ENCODE measurements at regions not wholly inside any gene's neighbourhood (a gene's known extent, or its start where the extent isn't known, plus 50 kb on each side); places are given as distances from the start of the nearest gene placed in this dataset.

GRCh38 chr13:85601526-85601925, 197.7 kb downstream of the SLITRK6 start:
- H3K4me3 ChIP-seq (ENCODE audit: low read depth, low read length), result no peak overlapping the region
- H3K27ac ChIP-seq, result no peak overlapping the region
- no peaks in the 10 kb centered on the region for H3K36me3 ChIP-seq
- no peak for DNase-seq
- no peaks in the 10 kb centered on the region for H3K27me3 ChIP-seq (ENCODE audit: insufficient read depth, low read depth, severe bottlenecking)
- H3K9me3 ChIP-seq (ENCODE audit: severe bottlenecking), result no peaks in the 10 kb centered on the region
- TF ChIP-seq, protein P1, sequence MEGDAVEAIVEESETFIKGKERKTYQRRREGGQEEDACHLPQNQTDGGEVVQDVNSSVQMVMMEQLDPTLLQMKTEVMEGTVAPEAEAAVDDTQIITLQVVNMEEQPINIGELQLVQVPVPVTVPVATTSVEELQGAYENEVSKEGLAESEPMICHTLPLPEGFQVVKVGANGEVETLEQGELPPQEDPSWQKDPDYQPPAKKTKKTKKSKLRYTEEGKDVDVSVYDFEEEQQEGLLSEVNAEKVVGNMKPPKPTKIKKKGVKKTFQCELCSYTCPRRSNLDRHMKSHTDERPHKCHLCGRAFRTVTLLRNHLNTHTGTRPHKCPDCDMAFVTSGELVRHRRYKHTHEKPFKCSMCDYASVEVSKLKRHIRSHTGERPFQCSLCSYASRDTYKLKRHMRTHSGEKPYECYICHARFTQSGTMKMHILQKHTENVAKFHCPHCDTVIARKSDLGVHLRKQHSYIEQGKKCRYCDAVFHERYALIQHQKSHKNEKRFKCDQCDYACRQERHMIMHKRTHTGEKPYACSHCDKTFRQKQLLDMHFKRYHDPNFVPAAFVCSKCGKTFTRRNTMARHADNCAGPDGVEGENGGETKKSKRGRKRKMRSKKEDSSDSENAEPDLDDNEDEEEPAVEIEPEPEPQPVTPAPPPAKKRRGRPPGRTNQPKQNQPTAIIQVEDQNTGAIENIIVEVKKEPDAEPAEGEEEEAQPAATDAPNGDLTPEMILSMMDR (IDR thresholded peaks at IDR 0.05; ENCODE audit: low read depth, low read length), result no peak

- H3K36me3 ChIP-seq, result no peaks in the 10 kb centered on the region
- H3K9me3 ChIP-seq (ENCODE audit: severe bottlenecking), result no peaks in the 10 kb centered on the region
- no peaks in the 10 kb centered on the region for H3K27me3 ChIP-seq (ENCODE audit: insufficient read depth, low read depth, severe bottlenecking)
- TF ChIP-seq, protein P1 (IDR thresholded peaks at IDR 0.05; ENCODE audit: low read depth, low read length), result no peak
- no peak for DNase-seq
- H3K4me3 ChIP-seq (ENCODE audit: low read depth, low read length), result no peak overlapping the region
- H3K27ac ChIP-seq, result no peak overlapping the region
Observed at GRCh38 chr13:85597790-85598500, 201.3 kb downstream of the SLITRK6 start.

- H3K27me3 ChIP-seq (ENCODE audit: insufficient read depth, low read depth, severe bottlenecking), result no peaks in the 10 kb centered on the region
- no peak for DNase-seq
- no peak overlapping the region for H3K4me3 ChIP-seq (ENCODE audit: low read depth, low read length)
- H3K27ac ChIP-seq, result no peak overlapping the region
- H3K9me3 ChIP-seq (ENCODE audit: severe bottlenecking), result no peaks in the 10 kb centered on the region
- TF ChIP-seq, protein P1 (IDR thresholded peaks at IDR 0.05; ENCODE audit: low read depth, low read length), result no peak
- H3K36me3 ChIP-seq, result no peaks in the 10 kb centered on the region
Observed at GRCh38 chr13:85592211-85592610, 207.0 kb downstream of the SLITRK6 start.

GRCh38 chr13:85590231-85590931, 208.8 kb downstream of the SLITRK6 start:
- Histone ChIP-seq H3K36me3 (no peaks in the 10 kb centered on the region), H3K27me3 (ENCODE audit: insufficient read depth, low read depth, severe bottlenecking) (no peaks in the 10 kb centered on the region), H3K27ac (no peak overlapping the region), H3K4me3 (ENCODE audit: low read depth, low read length) (no peak overlapping the region), H3K9me3 (ENCODE audit: severe bottlenecking) (no peaks in the 10 kb centered on the region)
- DNase-seq, result no peak
- TF ChIP-seq, protein P1 (IDR thresholded peaks at IDR 0.05; ENCODE audit: low read depth, low read length), result no peak

DNA sequence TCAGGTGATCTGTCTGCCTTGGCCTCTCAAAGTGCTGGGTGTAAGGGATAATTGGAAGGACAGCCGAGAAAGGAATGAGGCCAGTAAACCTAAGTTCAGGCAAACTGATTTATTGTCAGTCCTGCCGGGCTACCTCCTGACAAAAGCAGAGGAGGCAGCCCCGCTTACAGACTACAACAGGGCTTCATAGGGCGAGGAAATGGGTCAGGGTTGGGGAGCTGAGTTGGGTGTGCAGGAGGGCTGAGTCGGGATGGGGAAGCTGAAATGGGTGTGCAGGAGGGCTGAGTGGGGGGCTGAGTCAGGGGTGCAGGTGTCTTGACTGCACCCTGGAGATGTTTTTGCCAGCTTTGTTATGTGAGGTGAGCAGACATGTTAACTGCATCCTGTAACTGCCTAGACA, 210.2 kb downstream of the SLITRK6 start:
- no peak overlapping the region for H3K27ac ChIP-seq
- H3K36me3 ChIP-seq, result no peaks in the 10 kb centered on the region
- H3K9me3 ChIP-seq (ENCODE audit: severe bottlenecking), result no peaks in the 10 kb centered on the region
- no peak for DNase-seq
- H3K27me3 ChIP-seq (ENCODE audit: insufficient read depth, low read depth, severe bottlenecking), result no peaks in the 10 kb centered on the region
- no peak overlapping the region for H3K4me3 ChIP-seq (ENCODE audit: low read depth, low read length)
- TF ChIP-seq, protein P1 (IDR thresholded peaks at IDR 0.05; ENCODE audit: low read depth, low read length), result no peak
